ENCODE measurements at regions not wholly inside any gene's neighbourhood (a gene's known extent, or its start where the extent isn't known, plus 50 kb on each side); places are given as distances from the start of the nearest gene placed in this dataset.

DNA sequence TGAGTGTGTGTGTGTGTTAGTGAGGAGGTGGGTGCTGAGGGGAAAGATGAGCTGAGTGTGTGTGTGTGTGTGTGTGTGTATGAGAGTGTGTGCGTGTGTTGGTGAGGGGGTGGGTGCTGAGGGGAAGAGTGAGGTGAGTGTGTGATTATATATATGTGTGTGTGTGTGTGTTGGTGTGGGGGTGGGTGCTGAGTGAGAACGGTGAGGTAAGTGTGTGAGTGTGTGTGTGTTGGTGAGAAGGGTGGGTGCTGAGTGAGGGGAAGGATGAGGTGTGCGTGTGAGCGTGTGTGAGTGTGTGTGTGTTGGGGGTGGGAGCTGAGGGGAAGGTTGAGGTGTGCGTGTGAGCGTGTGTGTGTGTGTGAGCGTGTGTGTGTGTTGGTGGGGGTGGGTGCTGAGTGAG, 322.0 kb upstream of the NT5C1B start:
- Histone ChIP-seq H4K20me1 (ENCODE audit: insufficient read depth, low read length) (no peaks in the 10 kb centered on the region), H3K4me3 (replicated peaks in 1 of 3; ENCODE audit: insufficient read depth in 1 of 3, low read depth in 2 of 3, low read length in 3 of 3) (no peak overlapping the region), H3K4me2 (ENCODE audit: low read depth, low read length) (no peak overlapping the region), H3K36me3 (replicated peaks in 1 of 2; ENCODE audit: control insufficient read depth in 1 of 2, insufficient read depth in 2 of 2, low read length in 2 of 2) (no peaks in the 10 kb centered on the region), H3K4me1 (ENCODE audit: insufficient read depth, low read length) (0 out of 2 replicates have a peak, but pooled peaks cover 5% of the 10 kb centered on the region), H3K9ac (ENCODE audit: insufficient read depth, low read depth, low read length) (no peak overlapping the region), H3K79me2 (ENCODE audit: insufficient read depth, low read length) (no peaks in the 10 kb centered on the region), H3K9me3 (ENCODE audit: low read length) (no peaks in the 10 kb centered on the region), H3K27ac (ENCODE audit: extremely low read length, insufficient read depth, low read length) (no peak overlapping the region), H3K27me3 (ENCODE audit: control insufficient read depth in 1 of 2, insufficient read depth in 2 of 2, low read length in 2 of 2) (no peaks in the 10 kb centered on the region), H2AFZ (ENCODE audit: low read length) (no peak overlapping the region)
- intact Hi-C loops (cut with micrococcal nuclease; ENCODE audit: unreplicated experiment): no loop called here
- in situ Hi-C loops (cut with HindIII; ENCODE audit: extremely low pct_ligation_motif_present, low pct_unique_long_range_greater_than_20kb): no loop called here
- DNase-seq (ENCODE audit: low spot score) (no peak), ATAC-seq (no peak), FAIRE-seq (no peak)
- no TSS peak for BruUV-seq (replicated peaks)
- ChIA-PET POLR2A (no interaction called here), CTCF (ENCODE audit: low intra/inter-chr PET ratio, low total read pairs) (no interaction called here)
- 90% methylated on average over 7 of the region's 7 CpGs for WGBS (ENCODE audit: low lambda C conversion rate)
- TF ChIP-seq ZNF614 (CRISPR knock-in tag; IDR thresholded peaks at IDR 0.05; ENCODE audit: borderline replicate concordance) (no peak), KAT7 (CRISPR knock-in tag; IDR thresholded peaks at IDR 0.05; ENCODE audit: borderline replicate concordance) (no peak), ATF7-NPFF (CRISPR knock-in tag; IDR thresholded peaks at IDR 0.05; ENCODE audit: low read depth) (no peak), ZNF740 (CRISPR knock-in tag; IDR thresholded peaks at IDR 0.05) (no peak), AGO2 (optimal IDR thresholded peaks at IDR 0.05; ENCODE audit: low read depth, low read length) (no peak), NAIF1 (CRISPR knock-in tag; IDR thresholded peaks at IDR 0.05; ENCODE audit: borderline replicate concordance) (no peak), TCF12 (IDR thresholded peaks at IDR 0.05) (no peak), TCF12 (CRISPR knock-in tag; IDR thresholded peaks at IDR 0.05) (no peak), KLF11 (CRISPR knock-in tag; IDR thresholded peaks at IDR 0.05) (no peak), RFXANK (CRISPR knock-in tag; IDR thresholded peaks at IDR 0.05) (no peak), MIER2 (CRISPR knock-in tag; IDR thresholded peaks at IDR 0.05) (no peak), ZBTB44 (CRISPR knock-in tag; IDR thresholded peaks at IDR 0.05) (no peak)
- TF ChIP-seq, protein P1, sequence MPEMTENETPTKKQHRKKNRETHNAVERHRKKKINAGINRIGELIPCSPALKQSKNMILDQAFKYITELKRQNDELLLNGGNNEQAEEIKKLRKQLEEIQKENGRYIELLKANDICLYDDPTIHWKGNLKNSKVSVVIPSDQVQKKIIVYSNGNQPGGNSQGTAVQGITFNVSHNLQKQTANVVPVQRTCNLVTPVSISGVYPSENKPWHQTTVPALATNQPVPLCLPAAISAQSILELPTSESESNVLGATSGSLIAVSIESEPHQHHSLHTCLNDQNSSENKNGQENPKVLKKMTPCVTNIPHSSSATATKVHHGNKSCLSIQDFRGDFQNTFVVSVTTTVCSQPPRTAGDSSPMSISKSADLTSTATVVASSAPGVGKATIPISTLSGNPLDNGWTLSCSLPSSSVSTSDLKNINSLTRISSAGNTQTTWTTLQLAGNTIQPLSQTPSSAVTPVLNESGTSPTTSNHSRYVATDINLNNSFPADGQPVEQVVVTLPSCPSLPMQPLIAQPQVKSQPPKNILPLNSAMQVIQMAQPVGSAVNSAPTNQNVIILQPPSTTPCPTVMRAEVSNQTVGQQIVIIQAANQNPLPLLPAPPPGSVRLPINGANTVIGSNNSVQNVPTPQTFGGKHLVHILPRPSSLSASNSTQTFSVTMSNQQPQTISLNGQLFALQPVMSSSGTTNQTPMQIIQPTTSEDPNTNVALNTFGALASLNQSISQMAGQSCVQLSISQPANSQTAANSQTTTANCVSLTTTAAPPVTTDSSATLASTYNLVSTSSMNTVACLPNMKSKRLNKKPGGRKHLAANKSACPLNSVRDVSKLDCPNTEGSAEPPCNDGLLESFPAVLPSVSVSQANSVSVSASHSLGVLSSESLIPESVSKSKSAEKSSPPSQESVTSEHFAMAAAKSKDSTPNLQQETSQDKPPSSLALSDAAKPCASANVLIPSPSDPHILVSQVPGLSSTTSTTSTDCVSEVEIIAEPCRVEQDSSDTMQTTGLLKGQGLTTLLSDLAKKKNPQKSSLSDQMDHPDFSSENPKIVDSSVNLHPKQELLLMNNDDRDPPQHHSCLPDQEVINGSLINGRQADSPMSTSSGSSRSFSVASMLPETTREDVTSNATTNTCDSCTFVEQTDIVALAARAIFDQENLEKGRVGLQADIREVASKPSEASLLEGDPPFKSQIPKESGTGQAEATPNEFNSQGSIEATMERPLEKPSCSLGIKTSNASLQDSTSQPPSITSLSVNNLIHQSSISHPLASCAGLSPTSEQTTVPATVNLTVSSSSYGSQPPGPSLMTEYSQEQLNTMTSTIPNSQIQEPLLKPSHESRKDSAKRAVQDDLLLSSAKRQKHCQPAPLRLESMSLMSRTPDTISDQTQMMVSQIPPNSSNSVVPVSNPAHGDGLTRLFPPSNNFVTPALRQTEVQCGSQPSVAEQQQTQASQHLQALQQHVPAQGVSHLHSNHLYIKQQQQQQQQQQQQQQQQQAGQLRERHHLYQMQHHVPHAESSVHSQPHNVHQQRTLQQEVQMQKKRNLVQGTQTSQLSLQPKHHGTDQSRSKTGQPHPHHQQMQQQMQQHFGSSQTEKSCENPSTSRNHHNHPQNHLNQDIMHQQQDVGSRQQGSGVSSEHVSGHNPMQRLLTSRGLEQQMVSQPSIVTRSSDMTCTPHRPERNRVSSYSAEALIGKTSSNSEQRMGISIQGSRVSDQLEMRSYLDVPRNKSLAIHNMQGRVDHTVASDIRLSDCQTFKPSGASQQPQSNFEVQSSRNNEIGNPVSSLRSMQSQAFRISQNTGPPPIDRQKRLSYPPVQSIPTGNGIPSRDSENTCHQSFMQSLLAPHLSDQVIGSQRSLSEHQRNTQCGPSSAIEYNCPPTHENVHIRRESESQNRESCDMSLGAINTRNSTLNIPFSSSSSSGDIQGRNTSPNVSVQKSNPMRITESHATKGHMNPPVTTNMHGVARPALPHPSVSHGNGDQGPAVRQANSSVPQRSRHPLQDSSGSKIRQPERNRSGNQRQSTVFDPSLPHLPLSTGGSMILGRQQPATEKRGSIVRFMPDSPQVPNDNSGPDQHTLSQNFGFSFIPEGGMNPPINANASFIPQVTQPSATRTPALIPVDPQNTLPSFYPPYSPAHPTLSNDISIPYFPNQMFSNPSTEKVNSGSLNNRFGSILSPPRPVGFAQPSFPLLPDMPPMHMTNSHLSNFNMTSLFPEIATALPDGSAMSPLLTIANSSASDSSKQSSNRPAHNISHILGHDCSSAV (CRISPR knock-in tag; IDR thresholded peaks at IDR 0.05; ENCODE audit: borderline replicate concordance): no peak
